Mucosa of gallbladder (tissue), 1 donor: ENCODE measurements at regions not wholly inside any gene's neighbourhood (a gene's known extent, or its start where the extent isn't known, plus 50 kb on each side); places are given as distances from the start of the nearest gene placed in this dataset.
A peak's percentile ranks its signal among the peaks of the same experiment; 100 is the strongest.
"Not testable (repeated sequence)": the region's sequence is repeated elsewhere in the genome, so short reads cannot be mapped to it uniquely, and the experiment has no call there.

Experiments
- DNase-seq: peaks from one replicate; pipeline ENCODE4 v3.0.0-alpha.2; 2020; ENCODE audit warnings: low spot score
- donor health status: DM: no; HTN: no; CAD: no.

- no peak for DNase-seq
Observed at GRCh38 chr15:70578196-70578595, 185.2 kb downstream of the UACA start.

- no peak for DNase-seq
Observed at GRCh38 chr15:70576696-70577095, 186.7 kb downstream of the UACA start.

GRCh38 chr15:70576276-70576675 is 187.1 kb downstream of the UACA start:
- DNase-seq: no peak

GRCh38 chr15:70575231-70576226 is 187.8 kb downstream of the UACA start:
- no peak for DNase-seq

- not testable (repeated sequence) for DNase-seq
Observed at GRCh38 chr15:70574325-70574724, 189.0 kb downstream of the UACA start.

- DNase-seq: no peak
Observed at GRCh38 chr15:70573121-70573850, 190.1 kb downstream of the UACA start.

- DNase-seq: no peak
Observed at GRCh38 chr15:70569714-70570231, 193.6 kb downstream of the UACA start.

- peak; percentile 37 for DNase-seq
Observed at GRCh38 chr15:70569091-70569713, 194.2 kb downstream of the UACA start.

- no peak for DNase-seq
Observed at GRCh38 chr15:70566989-70567388, 196.4 kb downstream of the UACA start.

GRCh38 chr15:70566047-70566835 is 197.1 kb downstream of the UACA start:
- DNase-seq: no peak

GRCh38 chr15:70563561-70564095 is 199.7 kb downstream of the UACA start:
- DNase-seq: no peak

- no peak for DNase-seq
Observed at GRCh38 chr15:70562906-70563305, 200.5 kb downstream of the UACA start.

- DNase-seq: no peak
Observed at GRCh38 chr15:70561885-70562284, 201.5 kb downstream of the UACA start.

- no peak for DNase-seq
Observed at GRCh38 chr15:70560617-70561328, 202.6 kb downstream of the UACA start.

GRCh38 chr15:70559265-70560239 is 203.8 kb downstream of the UACA start:
- DNase-seq: peak; percentile 57

GRCh38 chr15:70558406-70559264 is 204.7 kb downstream of the UACA start:
- DNase-seq: no peak

- no peak for DNase-seq
Observed at GRCh38 chr15:70557521-70558258, 205.7 kb downstream of the UACA start.
